H1 (cell line): ENCODE measurements at regions not wholly inside any gene's neighbourhood (a gene's known extent, or its start where the extent isn't known, plus 50 kb on each side); places are given as distances from the start of the nearest gene placed in this dataset.

Experiments used
- CTCF ChIA-PET: fragments of 300-600 bp; sonication (Branson Sonifier 250); formaldehyde crosslinking; loops from one replicate; lab custom pipeline; 2021; ENCODE audit not compliant: partially characterized antibody; lab: Charles Lee
- POLR2A ChIA-PET: fragments of 300-600 bp; sonication (Branson Sonifier 250); formaldehyde crosslinking; loops from one replicate; lab custom pipeline; 2021; ENCODE audit warnings: inconsistent platforms; ENCODE audit not compliant: partially characterized antibody; lab: Charles Lee
- DNase-seq, 2 experiments: peaks; one replicate each; pipeline versions ENCODE4 v3.0.0 to v3.0.0-alpha.2; 2010 to 2022; ENCODE audit warnings: low spot score in 2 of 2, low read depth in 1 of 2, mixed read lengths in 1 of 2
- FAIRE-seq: peaks from 2 replicates; lab custom pipeline; 2011; peaks lifted over from hg19 to GRCh38; lab: Jason Lieb, UNC
- H2AFZ ChIP-seq: 2 replicates; pipeline ENCODE4 v1.8.1; 2012; ENCODE audit warnings: low read length, inconsistent platforms
- H2AK5ac ChIP-seq: 2 replicates; pipeline ENCODE4 v1.6.1; 2013; ENCODE audit warnings: low read depth, low read length
- H2BK120ac ChIP-seq: replicated peaks from 2 replicates; pipeline ENCODE3; 2013; ENCODE audit warnings: low read depth, low read length, inconsistent platforms
- H2BK12ac ChIP-seq: 2 replicates; pipeline ENCODE4 v1.6.1; 2013; ENCODE audit warnings: low read depth, low read length
- H2BK15ac ChIP-seq: 2 replicates; pipeline ENCODE4 v1.6.1; 2013; ENCODE audit warnings: low read length
- H2BK20ac ChIP-seq: 2 replicates; pipeline ENCODE4 v1.6.1; 2013; ENCODE audit warnings: low read length
- H2BK5ac ChIP-seq: 2 replicates; pipeline ENCODE4 v1.6.1; 2013; ENCODE audit warnings: low read depth, low read length
- H3K14ac ChIP-seq: 2 replicates; pipeline ENCODE4 v1.6.1; 2013; ENCODE audit warnings: inconsistent platforms; ENCODE audit not compliant: insufficient read length
- H3K18ac ChIP-seq: 2 replicates; pipeline ENCODE4 v1.6.1; 2013; ENCODE audit warnings: low read length; ENCODE audit errors: extremely low read depth
- H3K23ac ChIP-seq: 2 replicates; pipeline ENCODE4 v1.6.1; 2013; ENCODE audit warnings: inconsistent platforms; ENCODE audit not compliant: insufficient read length
- H3K23me2 ChIP-seq: 2 replicates; pipeline ENCODE4 v1.6.1; 2013; ENCODE audit warnings: low read depth, low read length
- H3K27ac ChIP-seq: 2 replicates; pipeline ENCODE4 v1.6.1; 2011; ENCODE audit warnings: low read depth, low read length, inconsistent platforms
- H3K27me3 ChIP-seq, 4 experiments: replicated peaks in 1 of 4; 1 replicate in 1 of 4; 2 replicates in 3 of 4; pipeline versions ENCODE4 v1.6.1 to v1.8.1; 2011 to 2013; ENCODE audit warnings: low read length in 3 of 4, mild to moderate bottlenecking in 3 of 4, inconsistent platforms in 2 of 4, mixed read lengths in 2 of 4, moderate library complexity in 1 of 4; ENCODE audit not compliant: control insufficient read depth in 3 of 4, insufficient read depth in 3 of 4; ENCODE audit errors: extremely low read depth in 1 of 4
- H3K36me3 ChIP-seq, 4 experiments: 2 replicates each; pipeline versions ENCODE4 v1.6.1 to v1.8.1; 2011 to 2013; ENCODE audit warnings: mild to moderate bottlenecking in 4 of 4, low read length in 3 of 4, moderate library complexity in 2 of 4, control low read depth in 1 of 4, inconsistent platforms in 1 of 4; ENCODE audit not compliant: insufficient read depth in 4 of 4, control insufficient read depth in 2 of 4
- H3K4ac ChIP-seq: replicated peaks from 2 replicates; pipeline ENCODE3; 2013; ENCODE audit warnings: low read length, low read depth, mixed read lengths, inconsistent platforms; ENCODE audit not compliant: insufficient read length
- H3K4me1 ChIP-seq, 4 experiments: replicated peaks in 1 of 4; 1 replicate in 1 of 4; 2 replicates in 3 of 4; pipeline versions ENCODE4 v1.6.1 to v1.8.1; 2011 to 2013; ENCODE audit warnings: low read length in 3 of 4, inconsistent platforms in 2 of 4, mixed read lengths in 1 of 4; ENCODE audit not compliant: insufficient read depth in 4 of 4, control insufficient read depth in 3 of 4
- H3K4me2 ChIP-seq, 2 experiments: 2 replicates each; pipeline versions ENCODE4 v1.6.1 to v1.8.1; 2011 to 2013; ENCODE audit warnings: low read depth in 2 of 2, low read length in 2 of 2, control low read depth in 1 of 2, inconsistent platforms in 1 of 2, mild to moderate bottlenecking in 1 of 2; ENCODE audit not compliant: insufficient read depth in 1 of 2
- H3K4me3 ChIP-seq, 4 experiments: fragments of 200-600, 300-600 bp in 1 of 4; sonication (generic), shearing (Covaris generic), sonication (Bioruptor Twin) in 1 of 4; 2 replicates each; pipeline versions ENCODE4 v1.5.1 to v1.8.1; 2011 to 2016; ENCODE audit warnings: low read length in 4 of 4, low read depth in 3 of 4, control low read depth in 2 of 4, inconsistent platforms in 2 of 4, mild to moderate bottlenecking in 2 of 4, mixed read lengths in 1 of 4, moderate library complexity in 1 of 4; ENCODE audit not compliant: insufficient read depth in 2 of 4; ENCODE audit errors: extremely low read depth in 1 of 4
- H3K56ac ChIP-seq: replicated peaks from 2 replicates; pipeline ENCODE3; 2013; ENCODE audit warnings: low read depth, mild to moderate bottlenecking, mixed read lengths, low read length, inconsistent platforms; ENCODE audit not compliant: insufficient read length
- H3K79me1 ChIP-seq: 2 replicates; pipeline ENCODE4 v1.6.1; 2013; ENCODE audit warnings: low read depth, low read length, control low read depth
- H3K79me2 ChIP-seq, 2 experiments: 2 replicates each; pipeline versions ENCODE4 v1.6.1 to v1.8.1; 2012 to 2013; ENCODE audit warnings: low read length in 2 of 2, mild to moderate bottlenecking in 2 of 2, inconsistent platforms in 1 of 2; ENCODE audit not compliant: insufficient read depth in 2 of 2, control insufficient read depth in 1 of 2
- H3K9ac ChIP-seq, 4 experiments: replicated peaks in 1 of 4; 1 replicate in 1 of 4; 2 replicates in 3 of 4; pipeline versions ENCODE4 v1.6.1 to v1.8.1; 2011 to 2013; ENCODE audit warnings: low read depth in 3 of 4, low read length in 3 of 4, control low read depth in 2 of 4, mild to moderate bottlenecking in 2 of 4, moderate library complexity in 2 of 4, inconsistent platforms in 1 of 4; ENCODE audit errors: extremely low read depth in 1 of 4
- H3K9me3 ChIP-seq, 2 experiments: 2 replicates each; pipeline versions ENCODE4 v1.6.1 to v1.8.1; 2012 to 2013; ENCODE audit warnings: mild to moderate bottlenecking in 2 of 2, moderate library complexity in 2 of 2, control low read depth in 1 of 2, inconsistent platforms in 1 of 2, low read depth in 1 of 2, low read length in 1 of 2, mixed read lengths in 1 of 2; ENCODE audit not compliant: insufficient read depth in 2 of 2
- H4K20me1 ChIP-seq, 2 experiments: replicated peaks in 1 of 2; 2 replicates each; pipeline versions ENCODE3 to v1.8.1; 2011 to 2013; ENCODE audit warnings: inconsistent platforms in 2 of 2, low read length in 2 of 2, mild to moderate bottlenecking in 1 of 2; ENCODE audit not compliant: insufficient read depth in 2 of 2, control insufficient read depth in 1 of 2
- H4K5ac ChIP-seq: 2 replicates; pipeline ENCODE4 v1.6.1; 2013; ENCODE audit warnings: low read length, low read depth, mixed read lengths, inconsistent platforms; ENCODE audit not compliant: insufficient read length
- H4K8ac ChIP-seq: 2 replicates; pipeline ENCODE4 v1.8.0; 2013; ENCODE audit warnings: mild to moderate bottlenecking, moderate library complexity, low read length, inconsistent platforms; ENCODE audit not compliant: insufficient read depth; ENCODE audit errors: extremely low read depth
- H4K91ac ChIP-seq: replicated peaks from 2 replicates; pipeline ENCODE3; 2013; ENCODE audit warnings: low read length, mixed read lengths, inconsistent platforms; ENCODE audit not compliant: insufficient read length
- CHD2 ChIP-seq: IDR thresholded peaks from 2 replicates; pipeline ENCODE4 v1.6.1; 2012; ENCODE audit warnings: low read length, improper control_type of control experiment
- EGR1 ChIP-seq: IDR thresholded peaks from 2 replicates; pipeline ENCODE4 v1.6.1; 2011; ENCODE audit warnings: low read depth, low read length, borderline replicate concordance
- EZH2 ChIP-seq: fragments of 200-600 bp; sonication (generic); IDR thresholded peaks from 2 replicates; pipeline ENCODE4 v1.7.1; 2012; ENCODE audit warnings: low read depth, mild to moderate bottlenecking, moderate library complexity, low read length, inconsistent platforms; ENCODE audit not compliant: severe bottlenecking
- FOSL1 ChIP-seq: IDR thresholded peaks from 2 replicates; pipeline ENCODE4 v1.6.1; 2011; ENCODE audit warnings: mild to moderate bottlenecking, low read depth, low read length, moderate library complexity; ENCODE audit not compliant: insufficient read depth
- GTF2F1 ChIP-seq: IDR thresholded peaks from 2 replicates; pipeline ENCODE4 v1.6.1; 2012; ENCODE audit warnings: low read depth, low read length, improper control_type of control experiment, borderline replicate concordance
- HDAC6 ChIP-seq: IDR thresholded peaks from one replicate; pipeline ENCODE4 v1.7.1; 2012; ENCODE audit warnings: low read depth, mild to moderate bottlenecking, inconsistent platforms, low read length, moderate library complexity
- MAFK ChIP-seq: IDR thresholded peaks from 2 replicates; pipeline ENCODE4 v1.6.1; 2012; ENCODE audit warnings: low read depth, mild to moderate bottlenecking, improper control_type of control experiment, low read length
- RAD21 ChIP-seq, 2 experiments: IDR thresholded peaks in 1 of 2; conservative IDR thresholded peaks in 1 of 2; 2 replicates each; pipeline ENCODE4 v1.6.1; 2011; ENCODE audit warnings: low read depth in 2 of 2, low read length in 2 of 2, improper control_type of control experiment in 1 of 2, inconsistent platforms in 1 of 2, mild to moderate bottlenecking in 1 of 2, moderate library complexity in 1 of 2
- RBBP5 ChIP-seq: IDR thresholded peaks from 2 replicates; pipeline ENCODE4 v1.7.1; 2012; ENCODE audit warnings: low read depth, mild to moderate bottlenecking, inconsistent platforms, low read length, moderate library complexity, borderline replicate concordance
- SIX5 ChIP-seq: IDR thresholded peaks from 2 replicates; pipeline ENCODE4 v1.6.1; 2011; ENCODE audit warnings: mild to moderate bottlenecking, low read depth, low read length
- SP4 ChIP-seq: IDR thresholded peaks from 2 replicates; pipeline ENCODE4 v1.6.1; 2012; ENCODE audit warnings: low read length, inconsistent platforms
- SRF ChIP-seq: IDR thresholded peaks from 2 replicates; pipeline ENCODE4 v1.6.1; 2011; ENCODE audit warnings: mild to moderate bottlenecking, low read depth, low read length, moderate library complexity
- WGBS, 2 experiments: shearing (Covaris generic) in 1 of 2; methylation state at CpG; one replicate each; pipeline versions ENCODE4 v1.1.6 to v1.1.7; 2013 to 2015; ENCODE audit warnings: low lambda C conversion rate in 2 of 2, mixed read lengths in 2 of 2, inconsistent platforms in 1 of 2, low coverage in 1 of 2, missing lambda C conversion rate in 1 of 2; ENCODE audit not compliant: insufficient replicate concordance in 2 of 2, insufficient coverage in 1 of 2, insufficient read length in 1 of 2; ENCODE audit errors: extremely low coverage in 1 of 2, missing lambda C conversion rate in 1 of 2; 5-methylcytosine and 5-hydroxymethylcytosine counted together
- TF ChIP-seq, protein P1 (sequence below): IDR thresholded peaks from 2 replicates; pipeline ENCODE4 v1.6.1; 2012; ENCODE audit warnings: low read length, inconsistent platforms

DNA sequence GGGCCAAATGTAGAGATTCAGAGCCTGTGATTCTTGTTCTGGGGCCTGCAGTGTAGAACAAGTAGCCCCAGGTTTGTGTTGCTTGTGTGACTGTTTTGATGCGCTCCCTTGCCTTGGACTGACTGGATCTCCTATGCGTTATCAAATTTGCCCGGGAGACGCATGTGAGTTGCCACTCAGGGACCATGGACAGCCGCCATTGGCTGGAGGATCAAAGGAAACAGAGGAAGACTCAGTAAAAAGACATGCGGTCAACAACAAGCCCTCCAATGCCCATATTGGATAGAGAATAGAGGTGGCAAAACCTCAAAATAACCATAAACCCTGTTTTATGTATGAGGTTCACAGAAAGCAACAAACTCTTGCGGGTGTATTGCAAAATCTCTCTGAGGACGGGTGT lies 327.5 kb upstream of the IGFBP7 start:
- H2BK5ac ChIP-seq: no peak overlapping the region
- H2AK5ac ChIP-seq: no peak overlapping the region
- H3K79me1 ChIP-seq: no peaks in the 10 kb centered on the region
- FAIRE-seq (no peak), DNase-seq (no peak)
- H3K4me2 ChIP-seq: no peak overlapping the region
- H3K27me3 ChIP-seq: no peaks in the 10 kb centered on the region
- H3K9me3 ChIP-seq: no peaks in the 10 kb centered on the region
- H3K4me3 ChIP-seq: no peak overlapping the region
- POLR2A ChIA-PET: no interaction called here
- H3K14ac ChIP-seq: no peak overlapping the region
- H3K4ac ChIP-seq: no peak overlapping the region
- H3K9ac ChIP-seq: no peak overlapping the region
- H4K8ac ChIP-seq: no peak overlapping the region
- no peak overlapping the region for H2BK12ac ChIP-seq
- no peak overlapping the region for H3K23ac ChIP-seq
- H3K79me2 ChIP-seq: no peaks in the 10 kb centered on the region
- H3K36me3 ChIP-seq: no peaks in the 10 kb centered on the region
- no peaks in the 10 kb centered on the region for H4K20me1 ChIP-seq
- WGBS, 2 experiments: 85% methylated on average over 8 of the region's 8 CpGs; no CpG with 5 or more reads in 1 of the 2 experiments
- H3K23me2 ChIP-seq: no peaks in the 10 kb centered on the region
- H2BK20ac ChIP-seq: no peak overlapping the region
- no peak overlapping the region for H2AFZ ChIP-seq
- H4K5ac ChIP-seq: no peak overlapping the region
- no peak overlapping the region for H3K56ac ChIP-seq
- H3K27ac ChIP-seq: no peak overlapping the region
- H3K4me1 ChIP-seq: no peaks in the 10 kb centered on the region
- no peak overlapping the region for H2BK15ac ChIP-seq
- no peak overlapping the region for H2BK120ac ChIP-seq
- H3K18ac ChIP-seq: no peak overlapping the region
- no peak overlapping the region for H4K91ac ChIP-seq
- CTCF ChIA-PET: interaction anchor here (1.4 to 4.4 kb wide), 2 partner anchors 202 to 274 kb away, joined by 3 to 35 read pairs; no protein-coding TSS in a partner anchor
- TF ChIP-seq HDAC6 (no peak), RBBP5 (no peak), FOSL1 (no peak), CHD2 (no peak), EGR1 (no peak), SP4 (no peak), SRF (no peak), EZH2 (no peak), MAFK (no peak), SIX5 (no peak), GTF2F1 (no peak), RAD21 (IDR thresholded peaks at IDR 0.05 in 1 of 2, conservative IDR thresholded peaks at IDR 0.05 in 1 of 2; ENCODE audit: low read depth in 2 of 2, low read length in 2 of 2) (no peak)
- TF ChIP-seq, protein P1, sequence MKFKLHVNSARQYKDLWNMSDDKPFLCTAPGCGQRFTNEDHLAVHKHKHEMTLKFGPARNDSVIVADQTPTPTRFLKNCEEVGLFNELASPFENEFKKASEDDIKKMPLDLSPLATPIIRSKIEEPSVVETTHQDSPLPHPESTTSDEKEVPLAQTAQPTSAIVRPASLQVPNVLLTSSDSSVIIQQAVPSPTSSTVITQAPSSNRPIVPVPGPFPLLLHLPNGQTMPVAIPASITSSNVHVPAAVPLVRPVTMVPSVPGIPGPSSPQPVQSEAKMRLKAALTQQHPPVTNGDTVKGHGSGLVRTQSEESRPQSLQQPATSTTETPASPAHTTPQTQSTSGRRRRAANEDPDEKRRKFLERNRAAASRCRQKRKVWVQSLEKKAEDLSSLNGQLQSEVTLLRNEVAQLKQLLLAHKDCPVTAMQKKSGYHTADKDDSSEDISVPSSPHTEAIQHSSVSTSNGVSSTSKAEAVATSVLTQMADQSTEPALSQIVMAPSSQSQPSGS: no peak
